ENCODE measurements at regions not wholly inside any gene's neighbourhood (a gene's known extent, or its start where the extent isn't known, plus 50 kb on each side); places are given as distances from the start of the nearest gene placed in this dataset.

- Histone ChIP-seq H2AFZ (ENCODE audit: insufficient read depth, low read depth, low read length, poor library complexity, severe bottlenecking) (no peak overlapping the region), H3K4me1 (ENCODE audit: control insufficient read depth in 2 of 2, insufficient read depth in 2 of 2, low read length in 2 of 2) (no peaks in the 10 kb centered on the region), H3K27me3 (replicated peaks in 1 of 4; ENCODE audit: control extremely low read depth in 1 of 4, control insufficient read depth in 3 of 4, insufficient read depth in 4 of 4, low read length in 3 of 4) (no peaks in the 10 kb centered on the region), H3K9ac (ENCODE audit: low read length) (no peak overlapping the region), H3K36me3 (replicated peaks in 1 of 2; ENCODE audit: control extremely low read depth in 1 of 2, control insufficient read depth in 1 of 2, extremely low read depth in 1 of 2, insufficient read depth in 2 of 2, low read length in 1 of 2) (no peaks in the 10 kb centered on the region), H3K4me2 (replicated peaks; ENCODE audit: low read depth, low read length, poor library complexity, severe bottlenecking) (no peak overlapping the region), H3K4me3 (ENCODE audit: control extremely low read depth in 1 of 5, extremely low read depth in 1 of 5, insufficient read depth in 1 of 5, low read depth in 2 of 5, low read length in 4 of 5) (no peak overlapping the region), H3K79me2 (ENCODE audit: control insufficient read depth, insufficient read depth, low read length) (no peaks in the 10 kb centered on the region), H3K9me3 (ENCODE audit: control extremely low read depth in 1 of 3, control insufficient read depth in 2 of 3, insufficient read depth in 1 of 3, low read length in 2 of 3) (no peaks in the 10 kb centered on the region), H3K27ac (ENCODE audit: low read length in 2 of 2) (no peak overlapping the region), H4K20me1 (ENCODE audit: control insufficient read depth, insufficient read depth, low read length, poor library complexity, severe bottlenecking) (no peaks in the 10 kb centered on the region)
- TF ChIP-seq CTCF (IDR thresholded peaks at IDR 0.05) (no peak), EZH2 (IDR thresholded peaks at IDR 0.05; ENCODE audit: borderline replicate concordance, insufficient read depth, low read depth, low read length, poor library complexity, severe bottlenecking) (no peak)
- ChIA-PET CTCF (no interaction called here), POLR2A (no interaction called here)
- Mint-ChIP-seq H3K4me3 (no peak overlapping the region), H3K4me1 (no peaks in the 10 kb centered on the region), H3K9me3 (ENCODE audit: insufficient read depth) (no peaks in the 10 kb centered on the region), H3K27ac (no peak overlapping the region), H3K27me3 (no peaks in the 10 kb centered on the region)
- intact Hi-C loops (cut with micrococcal nuclease): no loop called here
- WGBS (ENCODE audit: insufficient coverage): 91% methylated on average over 8 of the region's 9 CpGs
- DNase-seq (no peak), ATAC-seq (ENCODE audit: low read depth) (no peak)
These were observed 222.2 kb upstream of the TMEM260 start for GRCh38 chr14:56357428-56357827.

GRCh38 chr14:56358275-56358674 lies 221.3 kb upstream of the TMEM260 start:
- H3K4me3 Mint-ChIP-seq: no peak overlapping the region

More at GRCh38 chr14:56358275-56358674, 221.3 kb upstream of the TMEM260 start:
- Histone ChIP-seq H3K4me1 (ENCODE audit: control insufficient read depth in 2 of 2, insufficient read depth in 2 of 2, low read length in 2 of 2) (no peaks in the 10 kb centered on the region), H3K79me2 (ENCODE audit: control insufficient read depth, insufficient read depth, low read length) (no peaks in the 10 kb centered on the region), H3K4me2 (replicated peaks; ENCODE audit: low read depth, low read length, poor library complexity, severe bottlenecking) (no peak overlapping the region), H3K4me3 (ENCODE audit: control extremely low read depth in 1 of 5, extremely low read depth in 1 of 5, insufficient read depth in 1 of 5, low read depth in 2 of 5, low read length in 4 of 5) (no peak overlapping the region), H2AFZ (ENCODE audit: insufficient read depth, low read depth, low read length, poor library complexity, severe bottlenecking) (no peak overlapping the region), H3K27me3 (replicated peaks in 1 of 4; ENCODE audit: control extremely low read depth in 1 of 4, control insufficient read depth in 3 of 4, insufficient read depth in 4 of 4, low read length in 3 of 4) (no peaks in the 10 kb centered on the region), H3K9me3 (ENCODE audit: control extremely low read depth in 1 of 3, control insufficient read depth in 2 of 3, insufficient read depth in 1 of 3, low read length in 2 of 3) (no peaks in the 10 kb centered on the region), H3K27ac (ENCODE audit: low read length in 2 of 2) (no peak overlapping the region), H4K20me1 (ENCODE audit: control insufficient read depth, insufficient read depth, low read length, poor library complexity, severe bottlenecking) (no peaks in the 10 kb centered on the region), H3K9ac (ENCODE audit: low read length) (no peak overlapping the region), H3K36me3 (replicated peaks in 1 of 2; ENCODE audit: control extremely low read depth in 1 of 2, control insufficient read depth in 1 of 2, extremely low read depth in 1 of 2, insufficient read depth in 2 of 2, low read length in 1 of 2) (no peaks in the 10 kb centered on the region)
- TF ChIP-seq EZH2 (IDR thresholded peaks at IDR 0.05; ENCODE audit: borderline replicate concordance, insufficient read depth, low read depth, low read length, poor library complexity, severe bottlenecking) (no peak), CTCF (IDR thresholded peaks at IDR 0.05) (no peak)
- ATAC-seq (ENCODE audit: low read depth) (no peak), DNase-seq (no peak)
- intact Hi-C loops (cut with micrococcal nuclease): no loop called here
- WGBS (ENCODE audit: insufficient coverage): 67% methylated on average over 1 of the region's 2 CpGs
- ChIA-PET CTCF (no interaction called here), POLR2A (no interaction called here)
- no peaks in the 10 kb centered on the region for H3K4me1 Mint-ChIP-seq
- H3K27ac Mint-ChIP-seq: no peak overlapping the region
- H3K9me3 Mint-ChIP-seq (ENCODE audit: insufficient read depth): no peaks in the 10 kb centered on the region
- H3K27me3 Mint-ChIP-seq: no peaks in the 10 kb centered on the region
